ENCODE measurements at regions not wholly inside any gene's neighbourhood (a gene's known extent, or its start where the extent isn't known, plus 50 kb on each side); places are given as distances from the start of the nearest gene placed in this dataset.

DNA sequence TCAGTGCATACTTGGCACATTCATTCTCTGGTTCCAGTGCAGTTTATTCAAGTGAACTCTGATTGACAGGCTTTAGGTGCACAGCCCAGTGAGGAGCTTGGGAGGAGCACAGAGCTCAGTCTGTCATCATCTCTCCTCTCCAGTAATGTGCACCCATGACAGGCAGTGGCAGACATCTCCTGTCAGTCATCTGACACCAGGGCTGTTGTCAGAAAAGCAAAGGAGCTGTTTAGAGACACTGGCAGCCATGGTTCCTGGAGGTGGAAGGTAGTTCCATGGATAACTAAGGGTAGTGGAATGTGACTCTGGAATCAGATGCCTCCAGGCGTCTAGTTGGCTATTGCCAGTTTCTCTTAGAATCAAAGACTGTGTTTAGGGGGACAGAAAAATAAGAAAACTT, 308.8 kb downstream of the DCDC2C start:
- H3K36me3 Mint-ChIP-seq (ENCODE audit: insufficient read depth): peaks cover 3% of the 10 kb centered on the region
- H3K27me3 Mint-ChIP-seq: no peaks in the 10 kb centered on the region
- no peak overlapping the region for H3K27ac Mint-ChIP-seq (ENCODE audit: low read depth)
- H3K4me1 Mint-ChIP-seq: no peaks in the 10 kb centered on the region
- H3K4me3 Mint-ChIP-seq: no peak overlapping the region
- H3K9me3 Mint-ChIP-seq: peaks cover 42% of the 10 kb centered on the region
- ATAC-seq (replicated peaks; ENCODE audit: extremely low read depth, poor library complexity, severe bottlenecking) (no peak), DNase-seq (ENCODE audit: low spot score in 2 of 2) (no peak)

DNA sequence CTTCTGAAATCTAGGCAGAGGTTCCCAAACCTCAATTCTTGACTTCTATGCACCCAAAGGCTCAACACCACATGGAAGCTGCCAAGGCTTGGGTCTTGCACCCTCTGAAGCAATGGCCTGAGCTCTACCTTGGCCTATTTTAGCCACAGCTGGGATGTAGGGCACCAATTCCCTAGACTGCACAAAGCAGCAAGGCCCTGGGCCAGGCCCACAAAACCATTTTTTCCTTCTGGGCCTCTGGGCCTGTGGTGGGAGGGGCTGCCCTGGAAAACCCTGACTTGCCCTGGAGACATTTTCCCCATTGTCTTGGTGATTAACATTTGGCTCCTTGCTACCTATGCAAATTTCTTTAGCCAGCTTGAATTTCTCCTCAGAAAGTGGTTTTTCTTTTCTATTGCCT, 315.2 kb downstream of the DCDC2C start:
- ATAC-seq (replicated peaks; ENCODE audit: extremely low read depth, poor library complexity, severe bottlenecking): no peak
- Mint-ChIP-seq H3K4me1 (no peaks in the 10 kb centered on the region), H3K27me3 (no peaks in the 10 kb centered on the region), H3K4me3 (no peak overlapping the region), H3K36me3 (ENCODE audit: insufficient read depth) (peaks cover under 1% of the 10 kb centered on the region), H3K9me3 (peaks cover 29% of the 10 kb centered on the region), H3K27ac (ENCODE audit: low read depth) (no peak overlapping the region)
- DNase-seq (ENCODE audit: low spot score in 2 of 2): no peak

DNA sequence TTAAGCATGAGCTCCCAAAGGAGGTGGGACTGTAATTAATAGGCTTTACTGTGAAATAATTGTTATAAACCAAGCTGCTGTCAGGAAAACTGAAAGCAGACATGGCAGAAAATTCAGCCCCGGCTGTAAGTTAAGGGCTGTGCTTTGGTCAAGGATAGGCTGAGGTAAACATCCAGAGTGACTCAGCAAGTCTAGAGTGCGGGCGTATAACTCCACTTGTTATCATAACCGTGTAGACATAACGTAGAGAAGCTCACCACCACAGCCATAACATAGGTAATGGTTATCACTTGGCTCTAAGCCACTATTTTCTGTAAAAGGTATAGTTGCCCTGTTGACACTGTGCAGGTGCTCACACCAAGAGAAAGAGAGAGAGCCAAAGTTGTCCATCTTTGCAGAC, 316.8 kb downstream of the DCDC2C start:
- DNase-seq (ENCODE audit: low spot score in 2 of 2) (no peak), ATAC-seq (replicated peaks; ENCODE audit: extremely low read depth, poor library complexity, severe bottlenecking) (no peak)
- Mint-ChIP-seq H3K9me3 (peaks cover 29% of the 10 kb centered on the region), H3K36me3 (ENCODE audit: insufficient read depth) (no peaks in the 10 kb centered on the region), H3K27ac (ENCODE audit: low read depth) (no peak overlapping the region), H3K4me1 (no peaks in the 10 kb centered on the region), H3K4me3 (no peak overlapping the region), H3K27me3 (no peaks in the 10 kb centered on the region)

DNA sequence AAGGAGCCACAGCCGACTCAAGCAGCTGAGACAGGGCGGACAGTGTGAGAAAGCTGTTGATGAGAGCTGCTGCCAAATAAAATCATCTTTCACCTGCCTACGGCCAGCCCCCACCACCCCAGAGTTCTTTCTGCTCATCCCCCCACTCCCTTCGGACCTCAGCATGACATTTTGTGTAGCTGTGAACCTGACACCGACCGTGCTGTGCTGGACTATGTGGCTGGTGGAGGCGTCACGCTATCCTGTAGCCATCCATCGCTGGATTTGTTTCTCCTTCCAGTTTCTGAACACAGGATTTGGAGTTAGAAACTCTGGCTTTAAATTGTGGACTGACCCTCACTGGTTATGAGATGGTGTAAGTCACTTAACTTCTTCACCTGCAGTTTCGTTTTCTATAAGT, 317.3 kb downstream of the DCDC2C start:
- peaks cover 29% of the 10 kb centered on the region for H3K9me3 Mint-ChIP-seq

DNA sequence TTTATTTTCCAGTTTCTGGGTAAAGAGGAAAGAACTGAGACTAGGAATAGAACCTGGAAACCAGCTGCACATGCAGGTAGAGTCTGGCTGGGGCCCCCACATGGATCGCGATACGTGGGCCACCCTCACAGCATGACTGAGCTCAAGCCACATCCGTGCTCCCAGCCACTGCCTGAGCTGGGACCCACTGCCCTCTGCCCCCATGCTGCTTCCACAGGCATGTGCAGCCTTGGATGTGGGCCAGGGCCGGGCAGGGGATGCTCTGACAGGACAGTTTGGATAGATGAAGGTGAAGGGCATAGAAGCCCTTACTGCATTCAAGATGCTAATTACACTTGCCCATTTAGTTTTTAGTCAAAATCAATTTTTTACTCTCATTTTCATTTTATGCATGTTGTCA, 321.2 kb downstream of the DCDC2C start:
- Mint-ChIP-seq H3K27me3 (no peaks in the 10 kb centered on the region), H3K36me3 (ENCODE audit: insufficient read depth) (peaks cover 2% of the 10 kb centered on the region), H3K4me1 (no peaks in the 10 kb centered on the region), H3K27ac (ENCODE audit: low read depth) (no peak overlapping the region), H3K9me3 (peaks cover 12% of the 10 kb centered on the region), H3K4me3 (no peak overlapping the region)
- DNase-seq (ENCODE audit: low spot score in 2 of 2) (no peak), ATAC-seq (replicated peaks; ENCODE audit: extremely low read depth, poor library complexity, severe bottlenecking) (no peak)

More for the DNA sequence above, 317.3 kb downstream of the DCDC2C start:
- Mint-ChIP-seq H3K27ac (ENCODE audit: low read depth) (no peak overlapping the region), H3K4me3 (no peak overlapping the region), H3K4me1 (no peaks in the 10 kb centered on the region), H3K27me3 (no peaks in the 10 kb centered on the region), H3K36me3 (ENCODE audit: insufficient read depth) (no peaks in the 10 kb centered on the region)
- no peak for DNase-seq (ENCODE audit: low spot score in 2 of 2)
- ATAC-seq (replicated peaks; ENCODE audit: extremely low read depth, poor library complexity, severe bottlenecking): no peak

DNA sequence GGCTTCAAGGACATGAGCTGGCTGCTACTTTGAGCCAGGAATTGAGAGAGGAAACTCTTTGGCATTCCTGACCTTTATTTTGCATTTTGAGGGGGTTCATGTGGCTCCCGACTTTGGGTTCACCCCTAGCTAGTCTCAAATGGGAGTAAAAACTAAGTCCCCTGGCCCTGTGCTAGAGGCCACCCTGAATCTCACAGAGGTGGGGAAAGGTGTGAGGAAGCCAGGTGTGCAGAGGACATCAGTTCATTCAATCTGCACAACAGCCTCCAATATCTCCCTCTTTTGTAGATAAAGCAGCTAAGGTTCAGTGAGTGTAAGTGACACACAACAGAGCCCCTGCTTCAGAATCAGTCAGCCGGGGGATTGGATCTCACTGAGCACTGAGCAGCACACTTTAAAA, 325.7 kb downstream of the DCDC2C start:
- DNase-seq (ENCODE audit: low spot score in 2 of 2) (no peak), ATAC-seq (replicated peaks; ENCODE audit: extremely low read depth, poor library complexity, severe bottlenecking) (no peak)
- Mint-ChIP-seq H3K36me3 (ENCODE audit: insufficient read depth) (peaks cover 2% of the 10 kb centered on the region), H3K27me3 (no peaks in the 10 kb centered on the region), H3K4me1 (no peaks in the 10 kb centered on the region), H3K9me3 (no peaks in the 10 kb centered on the region), H3K4me3 (no peak overlapping the region), H3K27ac (ENCODE audit: low read depth) (no peak overlapping the region)

- H3K27me3 Mint-ChIP-seq: no peaks in the 10 kb centered on the region
- H3K9me3 Mint-ChIP-seq: peaks cover 31% of the 10 kb centered on the region
- no peaks in the 10 kb centered on the region for H3K4me1 Mint-ChIP-seq
- no peak overlapping the region for H3K27ac Mint-ChIP-seq (ENCODE audit: low read depth)
- H3K36me3 Mint-ChIP-seq (ENCODE audit: insufficient read depth): no peaks in the 10 kb centered on the region
- H3K4me3 Mint-ChIP-seq: no peak overlapping the region
- DNase-seq (ENCODE audit: low spot score in 2 of 2) (no peak), ATAC-seq (replicated peaks; ENCODE audit: extremely low read depth, poor library complexity, severe bottlenecking) (no peak)
Measured at GRCh38 chr2:4039896-4040295, 336.5 kb downstream of the DCDC2C start.

- ATAC-seq (replicated peaks; ENCODE audit: extremely low read depth, poor library complexity, severe bottlenecking) (no peak), DNase-seq (ENCODE audit: low spot score in 2 of 2) (no peak)
- Mint-ChIP-seq H3K27ac (ENCODE audit: low read depth) (no peak overlapping the region), H3K36me3 (ENCODE audit: insufficient read depth) (no peaks in the 10 kb centered on the region), H3K9me3 (peaks cover 7% of the 10 kb centered on the region), H3K4me1 (no peaks in the 10 kb centered on the region), H3K4me3 (no peak overlapping the region), H3K27me3 (no peaks in the 10 kb centered on the region)
Measured at GRCh38 chr2:4047961-4048891, 344.9 kb downstream of the DCDC2C start.

- no peaks in the 10 kb centered on the region for H3K9me3 Mint-ChIP-seq
- H3K27ac Mint-ChIP-seq (ENCODE audit: low read depth): no peak overlapping the region
- no peaks in the 10 kb centered on the region for H3K36me3 Mint-ChIP-seq (ENCODE audit: insufficient read depth)
- ATAC-seq (replicated peaks; ENCODE audit: extremely low read depth, poor library complexity, severe bottlenecking): no peak
- DNase-seq (ENCODE audit: low spot score in 2 of 2): no peak
- H3K4me1 Mint-ChIP-seq: no peaks in the 10 kb centered on the region
- no peaks in the 10 kb centered on the region for H3K27me3 Mint-ChIP-seq
- no peak overlapping the region for H3K4me3 Mint-ChIP-seq
Measured at GRCh38 chr2:4049463-4049862, 346.1 kb downstream of the DCDC2C start.

DNA sequence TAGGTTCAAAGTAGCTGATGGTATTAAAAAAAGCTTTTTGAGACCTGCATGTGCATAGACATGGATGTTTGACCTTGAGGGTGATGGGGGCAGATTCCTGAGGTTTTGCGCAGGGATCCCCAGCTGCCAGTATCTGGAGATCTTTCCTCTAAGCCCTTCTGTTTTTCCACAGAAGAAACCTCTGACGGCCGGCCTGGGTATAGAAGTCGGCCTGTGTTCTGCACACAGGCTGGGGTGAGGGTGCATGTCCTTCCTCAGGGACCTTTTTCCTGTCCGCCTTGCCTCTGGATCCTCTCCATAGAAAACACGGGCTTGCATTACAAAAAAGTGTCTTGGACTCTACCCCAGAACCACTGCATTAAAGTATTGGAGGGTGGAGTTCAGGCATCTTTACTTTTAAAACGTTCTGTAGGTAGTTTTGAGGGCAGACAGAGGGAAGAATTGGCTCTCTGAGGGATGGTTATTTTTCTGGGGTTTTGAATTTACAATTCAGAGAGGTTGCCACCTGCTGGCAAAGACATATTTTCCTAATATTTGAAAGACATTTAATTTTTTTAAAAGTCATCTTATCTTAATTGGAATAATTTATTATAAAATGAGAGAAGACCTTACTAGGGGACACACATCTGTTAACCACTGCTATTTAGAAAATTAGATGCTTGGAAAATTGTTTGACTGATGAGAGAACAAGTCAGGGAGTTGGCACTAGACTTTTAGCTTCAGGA, 350.6 kb downstream of the DCDC2C start:
- Mint-ChIP-seq H3K36me3 (ENCODE audit: insufficient read depth) (peaks cover 2% of the 10 kb centered on the region), H3K27ac (ENCODE audit: low read depth) (no peak overlapping the region), H3K27me3 (no peaks in the 10 kb centered on the region), H3K9me3 (no peaks in the 10 kb centered on the region), H3K4me1 (no peaks in the 10 kb centered on the region), H3K4me3 (no peak overlapping the region)
- ATAC-seq (replicated peaks; ENCODE audit: extremely low read depth, poor library complexity, severe bottlenecking): no peak
- no peak for DNase-seq (ENCODE audit: low spot score in 2 of 2)

DNA sequence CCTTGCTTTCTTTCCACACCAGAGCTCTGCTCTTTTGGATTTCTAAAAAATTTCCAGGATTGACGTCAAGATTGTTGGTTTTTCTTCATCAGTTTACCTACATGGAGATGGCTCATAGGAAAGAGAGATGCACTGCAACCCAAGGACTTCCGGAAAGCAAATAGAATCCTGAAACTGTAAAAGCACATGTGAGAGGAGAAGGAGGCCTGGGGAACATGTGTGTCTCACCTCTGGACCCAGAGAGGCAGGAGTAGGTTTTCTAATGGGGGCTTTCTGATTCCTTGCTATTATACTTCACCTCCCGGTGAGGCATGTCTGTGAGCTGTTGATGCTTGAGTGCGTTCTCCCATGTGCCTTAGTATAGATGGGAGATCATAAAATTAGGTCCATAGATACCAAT, 362.8 kb downstream of the DCDC2C start:
- H3K9me3 Mint-ChIP-seq: no peaks in the 10 kb centered on the region
- no peaks in the 10 kb centered on the region for H3K4me1 Mint-ChIP-seq
- ATAC-seq (replicated peaks; ENCODE audit: extremely low read depth, poor library complexity, severe bottlenecking) (no peak), DNase-seq (ENCODE audit: low spot score in 2 of 2) (no peak)
- no peaks in the 10 kb centered on the region for H3K36me3 Mint-ChIP-seq (ENCODE audit: insufficient read depth)
- no peak overlapping the region for H3K4me3 Mint-ChIP-seq
- no peaks in the 10 kb centered on the region for H3K27me3 Mint-ChIP-seq
- no peak overlapping the region for H3K27ac Mint-ChIP-seq (ENCODE audit: low read depth)

GRCh38 chr2:4073026-4073569, 369.7 kb downstream of the DCDC2C start:
- H3K27ac Mint-ChIP-seq (ENCODE audit: low read depth): no peak overlapping the region
- H3K4me3 Mint-ChIP-seq: no peak overlapping the region
- no peaks in the 10 kb centered on the region for H3K36me3 Mint-ChIP-seq (ENCODE audit: insufficient read depth)
- ATAC-seq (replicated peaks; ENCODE audit: extremely low read depth, poor library complexity, severe bottlenecking): no peak
- H3K4me1 Mint-ChIP-seq: no peaks in the 10 kb centered on the region
- H3K27me3 Mint-ChIP-seq: no peaks in the 10 kb centered on the region
- no peak for DNase-seq (ENCODE audit: low spot score in 2 of 2)
- peaks cover 5% of the 10 kb centered on the region for H3K9me3 Mint-ChIP-seq

DNA sequence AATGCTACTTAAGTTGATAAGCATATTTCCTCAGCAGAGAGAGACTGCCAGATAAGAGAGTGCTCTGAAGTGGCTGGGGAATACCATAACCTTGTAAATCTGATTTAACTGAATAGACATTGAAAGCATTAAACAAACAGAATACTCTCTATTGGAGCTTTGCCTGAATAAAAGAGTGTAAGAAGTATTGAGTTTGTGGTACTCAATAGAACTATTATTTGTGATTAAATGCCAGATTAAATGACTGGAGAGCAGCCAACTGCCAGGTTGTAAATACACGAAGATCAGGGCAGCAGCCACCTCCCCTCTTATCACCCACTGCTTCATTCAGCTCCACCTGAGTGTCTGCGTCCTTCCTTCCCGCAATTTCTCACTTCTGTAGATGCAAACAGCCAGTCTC, 373.6 kb downstream of the DCDC2C start:
- Mint-ChIP-seq H3K9me3 (peaks cover 9% of the 10 kb centered on the region), H3K4me1 (no peaks in the 10 kb centered on the region), H3K27ac (ENCODE audit: low read depth) (no peak overlapping the region), H3K4me3 (no peak overlapping the region), H3K27me3 (no peaks in the 10 kb centered on the region), H3K36me3 (ENCODE audit: insufficient read depth) (no peaks in the 10 kb centered on the region)
- ATAC-seq (replicated peaks; ENCODE audit: extremely low read depth, poor library complexity, severe bottlenecking): no peak
- no peak for DNase-seq (ENCODE audit: low spot score in 2 of 2)
